ENCODE measurements at regions not wholly inside any gene's neighbourhood (a gene's known extent, or its start where the extent isn't known, plus 50 kb on each side); places are given as distances from the start of the nearest gene placed in this dataset.

DNA sequence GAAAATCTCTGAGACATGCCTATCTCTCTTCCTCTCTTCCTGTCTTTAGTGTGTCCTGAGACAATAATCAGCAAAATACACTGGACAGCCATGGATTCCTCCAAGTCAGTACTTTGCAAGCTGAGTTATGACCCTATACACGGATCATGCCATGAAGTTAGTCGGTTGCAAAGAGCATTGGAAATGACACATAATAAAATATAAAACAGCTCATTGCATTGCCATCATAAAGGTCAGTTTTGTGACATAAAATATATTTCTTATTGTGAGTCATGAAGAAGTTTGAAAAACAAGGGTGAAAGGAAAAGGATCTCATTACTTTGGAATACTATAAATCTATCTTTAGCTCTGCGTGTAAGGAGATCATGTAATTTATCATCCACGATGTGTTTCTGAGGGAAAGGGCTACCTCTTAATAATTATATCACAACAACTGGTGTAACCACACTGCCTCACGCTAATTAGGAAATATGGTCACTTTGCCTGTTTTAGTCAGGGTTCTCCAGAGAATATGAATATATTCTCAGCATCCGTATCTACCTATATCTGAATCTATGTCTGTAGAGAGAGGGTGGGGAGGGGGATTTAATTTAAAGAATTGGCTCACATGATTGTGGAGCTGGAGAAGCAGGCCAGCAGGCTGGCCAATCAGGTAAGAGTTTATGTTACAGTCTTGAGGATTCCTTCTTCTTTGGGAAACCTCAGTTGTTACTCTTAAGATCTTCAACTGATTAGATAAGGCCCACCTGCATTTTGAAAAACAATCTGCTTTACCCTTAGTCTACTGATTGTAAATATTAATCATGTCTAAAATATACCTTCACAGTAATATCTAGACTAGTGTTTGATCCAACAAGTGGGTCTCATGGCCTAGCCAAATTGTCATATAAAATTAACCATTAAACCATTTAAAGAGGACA, 198.8 kb downstream of the FAT3 start:
- TF ChIP-seq POLR2A (IDR thresholded peaks at IDR 0.05; ENCODE audit: low read length) (no peak), GATA1 (IDR thresholded peaks at IDR 0.05; ENCODE audit: low read depth, low read length) (no peak)
